Forelimb muscle (tissue), 1 donor: ENCODE measurements at regions not wholly inside any gene's neighbourhood (a gene's known extent, or its start where the extent isn't known, plus 50 kb on each side); places are given as distances from the start of the nearest gene placed in this dataset.
"Not testable (repeated sequence)": the region's sequence is repeated elsewhere in the genome, so short reads cannot be mapped to it uniquely, and the experiment has no call there.

Source experiments
- DNase-seq: peaks from one replicate; pipeline ENCODE4 v3.0.0-alpha.2; 2013; ENCODE audit warnings: low read depth

GRCh38 chr9:107793541-107793940, 304.0 kb upstream of the KLF4 start:
- DNase-seq, result no peak

GRCh38 chr9:107792596-107792995, 303.0 kb upstream of the KLF4 start:
- no peak for DNase-seq

GRCh38 chr9:107792006-107792405, 302.4 kb upstream of the KLF4 start:
- no peak for DNase-seq

- no peak for DNase-seq
Measured at GRCh38 chr9:107789001-107789700, 299.6 kb upstream of the KLF4 start.

GRCh38 chr9:107786561-107786960, 297.0 kb upstream of the KLF4 start:
- DNase-seq, result no peak

GRCh38 chr9:107784235-107784958, 294.8 kb upstream of the KLF4 start:
- no peak for DNase-seq

- no peak for DNase-seq
Measured at GRCh38 chr9:107782789-107783188, 293.2 kb upstream of the KLF4 start.

- no peak for DNase-seq
Measured at GRCh38 chr9:107782381-107782780, 292.8 kb upstream of the KLF4 start.

GRCh38 chr9:107780960-107781359, 291.4 kb upstream of the KLF4 start:
- DNase-seq, result no peak

GRCh38 chr9:107779731-107780130, 290.2 kb upstream of the KLF4 start:
- DNase-seq, result no peak

GRCh38 chr9:107778661-107779060, 289.1 kb upstream of the KLF4 start:
- DNase-seq, result no peak

GRCh38 chr9:107774099-107774498, 284.5 kb upstream of the KLF4 start:
- not testable (repeated sequence) for DNase-seq

- no peak for DNase-seq
Measured at GRCh38 chr9:107772988-107773387, 283.4 kb upstream of the KLF4 start.

GRCh38 chr9:107770716-107771115, 281.1 kb upstream of the KLF4 start:
- no peak for DNase-seq

GRCh38 chr9:107768224-107768623, 278.7 kb upstream of the KLF4 start:
- no peak for DNase-seq

GRCh38 chr9:107767711-107768110, 278.1 kb upstream of the KLF4 start:
- no peak for DNase-seq

GRCh38 chr9:107763469-107763868, 273.9 kb upstream of the KLF4 start:
- DNase-seq, result not testable (repeated sequence)

GRCh38 chr9:107761307-107761706, 271.7 kb upstream of the KLF4 start:
- no peak for DNase-seq

- no peak for DNase-seq
Measured at GRCh38 chr9:107760469-107761242, 271.1 kb upstream of the KLF4 start.

GRCh38 chr9:107759823-107760166, 270.2 kb upstream of the KLF4 start:
- no peak for DNase-seq

- no peak for DNase-seq
Measured at GRCh38 chr9:107759009-107759822, 269.6 kb upstream of the KLF4 start.

GRCh38 chr9:107756091-107756490, 266.5 kb upstream of the KLF4 start:
- no peak for DNase-seq
